ENCODE measurements at regions not wholly inside any gene's neighbourhood (a gene's known extent, or its start where the extent isn't known, plus 50 kb on each side); places are given as distances from the start of the nearest gene placed in this dataset.

DNA sequence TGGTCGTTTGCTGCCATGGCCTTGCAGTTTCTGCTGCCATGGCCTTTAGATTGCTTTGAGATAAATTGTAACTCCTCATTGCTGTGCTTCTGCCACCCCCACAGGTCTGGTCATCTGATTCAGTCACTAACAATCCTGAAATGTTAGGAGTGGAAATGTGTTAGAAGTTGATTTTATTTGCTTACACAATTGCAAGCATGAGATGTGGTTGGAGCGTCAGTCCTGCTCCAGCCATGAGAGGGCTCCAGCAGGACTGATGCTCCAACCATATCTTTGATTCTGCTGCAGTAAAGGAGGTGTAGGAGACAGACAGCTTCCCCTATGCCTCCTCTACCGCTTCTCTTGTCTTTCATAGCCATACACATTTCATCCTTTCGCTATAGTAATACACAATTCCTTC, 226.8 kb upstream of the RGS6 start:
- Histone ChIP-seq H3K9ac (ENCODE audit: low read length) (no peak overlapping the region), H3K4me3 (ENCODE audit: low read length) (no peak overlapping the region), H3K36me3 (ENCODE audit: control insufficient read depth, insufficient read depth, low read length) (peaks cover 10% of the 10 kb centered on the region), H3K27ac (ENCODE audit: low read depth, low read length) (no peak overlapping the region), H3K4me1 (ENCODE audit: control insufficient read depth, insufficient read depth, low read length) (no peaks in the 10 kb centered on the region), H3K27me3 (ENCODE audit: control insufficient read depth, insufficient read depth, low read length) (no peaks in the 10 kb centered on the region)

DNA sequence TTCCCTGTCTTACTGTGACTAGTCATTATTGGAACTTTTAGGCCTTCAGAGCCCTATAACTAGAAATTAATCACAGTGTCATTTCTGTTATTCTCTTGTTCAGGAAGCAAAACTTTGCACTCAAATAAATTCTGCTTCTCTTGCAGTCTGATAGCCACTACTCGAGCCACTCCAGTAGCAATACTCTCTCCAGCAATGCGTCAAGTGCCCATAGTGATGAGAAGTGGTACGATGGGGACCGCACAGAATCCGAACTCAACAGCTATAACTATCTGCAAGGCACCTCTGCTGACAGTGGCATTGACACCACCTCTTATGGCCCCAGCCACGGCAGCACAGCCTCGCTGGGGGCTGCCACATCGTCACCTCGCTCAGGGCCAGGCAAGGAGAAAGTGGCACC, 223.2 kb upstream of the RGS6 start:
- Histone ChIP-seq H3K4me3 (ENCODE audit: low read length) (no peak overlapping the region), H3K27me3 (ENCODE audit: control insufficient read depth, insufficient read depth, low read length) (no peaks in the 10 kb centered on the region), H3K36me3 (ENCODE audit: control insufficient read depth, insufficient read depth, low read length) (peaks cover 10% of the 10 kb centered on the region), H3K27ac (ENCODE audit: low read depth, low read length) (no peak overlapping the region), H3K4me1 (ENCODE audit: control insufficient read depth, insufficient read depth, low read length) (no peaks in the 10 kb centered on the region), H3K9ac (ENCODE audit: low read length) (no peak overlapping the region)

- peaks cover 10% of the 10 kb centered on the region for H3K36me3 ChIP-seq (ENCODE audit: control insufficient read depth, insufficient read depth, low read length)
- no peak overlapping the region for H3K4me3 ChIP-seq (ENCODE audit: low read length)
- no peak overlapping the region for H3K9ac ChIP-seq (ENCODE audit: low read length)
- no peak overlapping the region for H3K27ac ChIP-seq (ENCODE audit: low read depth, low read length)
- no peaks in the 10 kb centered on the region for H3K4me1 ChIP-seq (ENCODE audit: control insufficient read depth, insufficient read depth, low read length)
- H3K27me3 ChIP-seq (ENCODE audit: control insufficient read depth, insufficient read depth, low read length): no peaks in the 10 kb centered on the region
Measured at GRCh38 chr14:71709987-71710386, 222.2 kb upstream of the RGS6 start.

GRCh38 chr14:71711125-71711524, 221.1 kb upstream of the RGS6 start:
- Histone ChIP-seq H3K36me3 (ENCODE audit: control insufficient read depth, insufficient read depth, low read length) (peaks cover 10% of the 10 kb centered on the region), H3K27ac (ENCODE audit: low read depth, low read length) (no peak overlapping the region), H3K4me3 (ENCODE audit: low read length) (no peak overlapping the region), H3K27me3 (ENCODE audit: control insufficient read depth, insufficient read depth, low read length) (no peaks in the 10 kb centered on the region), H3K9ac (ENCODE audit: low read length) (no peak overlapping the region), H3K4me1 (ENCODE audit: control insufficient read depth, insufficient read depth, low read length) (no peaks in the 10 kb centered on the region)

DNA sequence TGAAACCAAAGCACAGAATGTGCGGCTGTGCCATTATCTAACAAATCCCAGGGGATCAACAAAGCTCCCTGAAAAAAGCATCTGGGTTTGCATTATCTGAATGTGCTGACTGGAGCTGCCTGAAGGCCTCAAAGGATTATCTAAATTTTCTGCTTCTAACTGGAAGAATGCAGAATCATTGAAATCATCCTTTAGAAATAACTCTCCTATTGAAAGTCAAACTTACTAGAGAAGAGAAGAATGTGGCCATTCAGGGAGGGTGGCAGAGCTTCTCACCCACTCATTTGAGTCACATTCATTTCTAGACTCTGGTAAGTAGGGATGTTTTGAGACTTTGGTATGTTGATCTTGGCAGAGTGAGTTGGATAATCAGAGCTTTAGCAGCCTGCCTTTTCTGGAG, 220.6 kb upstream of the RGS6 start:
- Histone ChIP-seq H3K9ac (ENCODE audit: low read length) (no peak overlapping the region), H3K27ac (ENCODE audit: low read depth, low read length) (no peak overlapping the region), H3K27me3 (ENCODE audit: control insufficient read depth, insufficient read depth, low read length) (no peaks in the 10 kb centered on the region), H3K4me3 (ENCODE audit: low read length) (no peak overlapping the region), H3K4me1 (ENCODE audit: control insufficient read depth, insufficient read depth, low read length) (no peaks in the 10 kb centered on the region), H3K36me3 (ENCODE audit: control insufficient read depth, insufficient read depth, low read length) (peaks cover 10% of the 10 kb centered on the region)

DNA sequence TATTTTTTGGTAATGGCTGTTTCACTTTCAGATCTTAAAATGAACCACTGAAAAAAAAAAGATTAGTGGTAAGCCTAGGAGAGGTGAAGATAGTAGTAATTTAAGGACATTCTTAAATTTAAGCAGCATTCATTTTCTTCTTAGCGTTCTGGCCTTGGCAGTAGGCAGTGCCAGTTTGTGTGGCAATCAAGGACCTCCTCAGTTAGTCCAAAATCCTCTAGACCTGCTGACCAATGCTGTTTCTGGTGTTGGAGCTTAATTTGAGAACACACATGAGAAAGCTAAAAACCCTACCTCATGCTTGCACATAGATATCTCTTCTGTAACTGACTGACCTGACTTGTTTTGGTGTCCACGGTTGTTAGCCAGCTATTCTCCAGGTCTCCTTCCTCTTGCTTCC, 219.8 kb upstream of the RGS6 start:
- Histone ChIP-seq H3K27ac (ENCODE audit: low read depth, low read length) (no peak overlapping the region), H3K4me1 (ENCODE audit: control insufficient read depth, insufficient read depth, low read length) (no peaks in the 10 kb centered on the region), H3K36me3 (ENCODE audit: control insufficient read depth, insufficient read depth, low read length) (peaks cover 10% of the 10 kb centered on the region), H3K4me3 (ENCODE audit: low read length) (no peak overlapping the region), H3K9ac (ENCODE audit: low read length) (no peak overlapping the region), H3K27me3 (ENCODE audit: control insufficient read depth, insufficient read depth, low read length) (no peaks in the 10 kb centered on the region)

GRCh38 chr14:71713016-71713415, 219.2 kb upstream of the RGS6 start:
- Histone ChIP-seq H3K4me1 (ENCODE audit: control insufficient read depth, insufficient read depth, low read length) (no peaks in the 10 kb centered on the region), H3K4me3 (ENCODE audit: low read length) (no peak overlapping the region), H3K36me3 (ENCODE audit: control insufficient read depth, insufficient read depth, low read length) (peaks cover 10% of the 10 kb centered on the region), H3K9ac (ENCODE audit: low read length) (no peak overlapping the region), H3K27ac (ENCODE audit: low read depth, low read length) (no peak overlapping the region), H3K27me3 (ENCODE audit: control insufficient read depth, insufficient read depth, low read length) (no peaks in the 10 kb centered on the region)

DNA sequence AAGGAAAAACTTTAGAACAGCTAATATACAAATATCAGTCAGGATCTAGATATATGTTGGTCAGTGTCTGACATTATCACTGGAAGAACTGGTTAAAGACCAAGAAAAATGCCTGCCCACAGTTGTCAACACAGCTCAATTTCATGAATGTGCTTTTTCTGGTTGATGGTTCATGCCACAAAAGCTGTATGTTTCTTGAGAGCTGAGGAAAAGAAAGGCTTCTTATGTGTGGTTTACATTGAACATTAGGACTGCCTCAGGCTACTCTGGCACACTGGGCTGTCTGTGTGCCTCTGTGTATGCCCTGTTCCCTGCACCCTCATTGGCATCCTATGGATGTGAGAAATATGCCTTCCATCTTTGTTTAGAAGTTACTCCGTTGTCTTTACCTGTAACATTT, 218.8 kb upstream of the RGS6 start:
- peaks cover 10% of the 10 kb centered on the region for H3K36me3 ChIP-seq (ENCODE audit: control insufficient read depth, insufficient read depth, low read length)
- no peak overlapping the region for H3K27ac ChIP-seq (ENCODE audit: low read depth, low read length)
- no peak overlapping the region for H3K9ac ChIP-seq (ENCODE audit: low read length)

DNA sequence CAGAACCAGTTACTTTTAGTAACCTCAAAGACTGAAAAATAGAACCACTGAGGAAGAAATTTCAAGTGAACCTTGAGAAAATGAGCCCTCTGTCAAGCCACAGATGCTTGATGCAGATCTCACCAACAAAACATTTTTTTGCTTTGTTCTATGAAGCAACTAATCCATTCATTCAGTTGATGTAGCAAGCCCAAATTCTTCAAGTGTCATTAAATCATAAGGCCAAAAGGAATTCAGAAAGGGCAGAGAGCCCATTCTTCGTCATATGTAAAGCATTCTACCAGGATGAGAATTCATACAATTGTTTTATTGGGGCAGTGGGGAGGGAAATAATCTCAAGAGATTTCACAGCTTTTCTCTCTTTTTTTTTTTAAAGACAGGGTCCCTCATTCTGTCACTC, 218.0 kb upstream of the RGS6 start:
- no peaks in the 10 kb centered on the region for H3K27me3 ChIP-seq (ENCODE audit: control insufficient read depth, insufficient read depth, low read length)
- no peak overlapping the region for H3K9ac ChIP-seq (ENCODE audit: low read length)
- H3K4me3 ChIP-seq (ENCODE audit: low read length): no peak overlapping the region
- peaks cover 7% of the 10 kb centered on the region for H3K36me3 ChIP-seq (ENCODE audit: control insufficient read depth, insufficient read depth, low read length)
- H3K4me1 ChIP-seq (ENCODE audit: control insufficient read depth, insufficient read depth, low read length): no peaks in the 10 kb centered on the region
- no peak overlapping the region for H3K27ac ChIP-seq (ENCODE audit: low read depth, low read length)

More for the DNA sequence above, 218.8 kb upstream of the RGS6 start:
- Histone ChIP-seq H3K4me1 (ENCODE audit: control insufficient read depth, insufficient read depth, low read length) (no peaks in the 10 kb centered on the region), H3K4me3 (ENCODE audit: low read length) (no peak overlapping the region), H3K27me3 (ENCODE audit: control insufficient read depth, insufficient read depth, low read length) (no peaks in the 10 kb centered on the region)

DNA sequence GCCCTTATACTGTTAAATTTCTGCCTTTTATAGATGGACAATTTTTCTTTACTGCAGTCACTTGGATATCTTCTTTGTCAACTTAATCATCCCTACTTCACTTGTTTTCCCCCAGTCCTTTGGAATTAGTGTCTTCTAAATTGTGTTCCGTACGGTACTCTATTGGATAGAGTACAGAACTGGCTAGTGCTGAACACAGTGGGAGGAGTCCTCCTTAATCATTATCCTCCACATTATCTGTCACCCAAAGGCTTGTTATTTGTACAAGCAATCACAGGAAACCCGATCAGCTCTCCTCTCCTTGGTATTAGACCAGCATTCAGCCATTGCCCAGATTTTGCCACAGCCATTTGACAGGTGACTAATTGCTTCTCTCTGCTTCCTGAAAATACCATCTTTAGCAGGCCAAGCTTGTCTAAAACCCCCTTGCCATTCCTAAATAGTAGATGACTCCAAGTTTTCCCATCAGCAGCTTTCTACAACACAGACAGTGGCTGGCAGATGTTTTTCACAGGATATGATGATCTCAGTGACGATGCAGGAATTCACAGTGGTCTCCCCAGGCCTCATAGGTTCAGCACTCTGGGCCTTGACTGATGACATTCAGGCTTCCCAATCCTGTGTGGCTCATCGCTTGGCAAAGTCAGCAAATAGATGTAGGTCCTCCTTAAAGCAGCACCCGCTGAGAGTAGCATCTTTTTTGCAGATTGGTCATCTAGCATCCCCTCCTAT, 216.0 kb upstream of the RGS6 start:
- Histone ChIP-seq H3K4me3 (ENCODE audit: low read length) (no peak overlapping the region), H3K27me3 (ENCODE audit: control insufficient read depth, insufficient read depth, low read length) (no peaks in the 10 kb centered on the region), H3K36me3 (ENCODE audit: control insufficient read depth, insufficient read depth, low read length) (no peaks in the 10 kb centered on the region), H3K27ac (ENCODE audit: low read depth, low read length) (no peak overlapping the region), H3K9ac (ENCODE audit: low read length) (no peak overlapping the region), H3K4me1 (ENCODE audit: control insufficient read depth, insufficient read depth, low read length) (no peaks in the 10 kb centered on the region)

- Histone ChIP-seq H3K4me1 (ENCODE audit: control insufficient read depth, insufficient read depth, low read length) (no peaks in the 10 kb centered on the region), H3K36me3 (ENCODE audit: control insufficient read depth, insufficient read depth, low read length) (peaks cover 3% of the 10 kb centered on the region), H3K27me3 (ENCODE audit: control insufficient read depth, insufficient read depth, low read length) (no peaks in the 10 kb centered on the region), H3K4me3 (ENCODE audit: low read length) (no peak overlapping the region), H3K27ac (ENCODE audit: low read depth, low read length) (no peak overlapping the region), H3K9ac (ENCODE audit: low read length) (no peak overlapping the region)
Measured at GRCh38 chr14:71720978-71721624, 211.1 kb upstream of the RGS6 start.

DNA sequence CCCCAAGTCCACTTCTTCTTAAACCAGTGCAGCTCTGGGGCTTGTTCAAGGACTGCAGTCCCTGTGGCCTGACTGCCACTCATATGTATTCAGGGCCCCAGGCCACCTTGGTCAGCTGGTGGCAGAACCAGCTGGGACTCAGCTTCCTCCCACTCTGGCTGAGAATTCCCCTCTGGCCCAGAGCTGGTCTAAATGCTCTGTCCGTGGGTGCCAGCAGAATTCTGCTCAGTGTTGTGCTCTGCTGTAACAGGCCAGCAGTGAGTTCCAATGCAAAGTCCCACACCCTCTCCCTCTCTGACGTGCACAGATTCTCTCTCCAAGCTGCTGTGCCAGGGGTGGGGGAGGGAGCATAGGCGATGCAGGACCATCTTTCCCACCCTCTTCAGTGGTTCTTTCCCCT, 210.4 kb upstream of the RGS6 start:
- H3K27ac ChIP-seq (ENCODE audit: low read depth, low read length): no peak overlapping the region
- peaks cover 3% of the 10 kb centered on the region for H3K36me3 ChIP-seq (ENCODE audit: control insufficient read depth, insufficient read depth, low read length)
- no peak overlapping the region for H3K9ac ChIP-seq (ENCODE audit: low read length)
- H3K4me1 ChIP-seq (ENCODE audit: control insufficient read depth, insufficient read depth, low read length): no peaks in the 10 kb centered on the region
- H3K27me3 ChIP-seq (ENCODE audit: control insufficient read depth, insufficient read depth, low read length): no peaks in the 10 kb centered on the region
- no peak overlapping the region for H3K4me3 ChIP-seq (ENCODE audit: low read length)

DNA sequence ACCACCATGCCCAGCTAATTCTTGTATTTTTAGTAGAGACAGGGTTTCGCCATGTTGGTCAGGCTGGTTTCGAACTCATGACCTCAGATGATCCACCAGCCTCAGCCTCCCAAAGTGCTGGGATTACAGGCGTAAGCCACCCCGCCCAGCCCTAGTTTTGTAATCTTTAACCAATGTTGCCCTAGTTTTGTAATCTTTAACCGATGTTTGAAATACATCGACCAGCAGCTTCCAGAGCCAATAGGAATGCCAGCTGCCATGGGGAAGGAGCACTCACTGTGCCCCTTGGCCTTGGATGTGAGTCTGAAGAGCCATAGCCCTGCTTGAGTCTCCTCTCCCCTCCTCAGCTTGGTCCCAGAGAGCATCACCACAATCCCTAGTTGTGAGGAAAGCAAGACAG, 209.3 kb upstream of the RGS6 start:
- no peak overlapping the region for H3K27ac ChIP-seq (ENCODE audit: low read depth, low read length)
- no peak overlapping the region for H3K4me3 ChIP-seq (ENCODE audit: low read length)
- H3K9ac ChIP-seq (ENCODE audit: low read length): no peak overlapping the region
- H3K36me3 ChIP-seq (ENCODE audit: control insufficient read depth, insufficient read depth, low read length): peaks cover 3% of the 10 kb centered on the region
- no peaks in the 10 kb centered on the region for H3K27me3 ChIP-seq (ENCODE audit: control insufficient read depth, insufficient read depth, low read length)
- H3K4me1 ChIP-seq (ENCODE audit: control insufficient read depth, insufficient read depth, low read length): no peaks in the 10 kb centered on the region

All from rectal smooth muscle tissue (tissue), 1 donor.